GM12892 (cell line): ENCODE measurements at regions not wholly inside any gene's neighbourhood (a gene's known extent, or its start where the extent isn't known, plus 50 kb on each side); places are given as distances from the start of the nearest gene placed in this dataset.
"Not testable (repeated sequence)": the region's sequence is repeated elsewhere in the genome, so short reads cannot be mapped to it uniquely, and the experiment has no call there.

ENCODE experiments used
- DNase-seq: peaks from one replicate; pipeline ENCODE4 v3.0.0; 2011; ENCODE audit not compliant: insufficient read length
- FAIRE-seq: peaks from 2 replicates; lab custom pipeline; 2011; peaks lifted over from hg19 to GRCh38; lab: Jason Lieb, UNC
- POLR2A ChIP-seq: IDR thresholded peaks from 2 replicates; pipeline ENCODE4 v1.6.1; 2011; ENCODE audit warnings: low read depth, low read length, control low read depth
- POLR2AphosphoS5 ChIP-seq: IDR thresholded peaks from 2 replicates; pipeline ENCODE4 v1.6.1; 2011; ENCODE audit warnings: low read depth, low read length, control low read depth
- TAF1 ChIP-seq: IDR thresholded peaks from 2 replicates; pipeline ENCODE4 v1.6.1; 2011; ENCODE audit warnings: low read depth, mild to moderate bottlenecking, control low read depth, low read length, borderline replicate concordance

- TF ChIP-seq POLR2AphosphoS5 (no peak), TAF1 (no peak), POLR2A (no peak)
- DNase-seq (no peak), FAIRE-seq (no peak)
These were observed 195.3 kb upstream of the HS6ST1 start for GRCh38 chr2:128513961-128514283.

- TF ChIP-seq POLR2A (no peak), TAF1 (no peak), POLR2AphosphoS5 (no peak)
- no peak for DNase-seq
- FAIRE-seq, result no peak
These were observed 195.9 kb upstream of the HS6ST1 start for GRCh38 chr2:128514555-128514955.

- TF ChIP-seq POLR2A (no peak), POLR2AphosphoS5 (no peak), TAF1 (no peak)
- DNase-seq (no peak), FAIRE-seq (no peak)
These were observed 198.3 kb upstream of the HS6ST1 start for GRCh38 chr2:128516938-128517337.

- not testable (repeated sequence) for DNase-seq, FAIRE-seq
These were observed 200.4 kb upstream of the HS6ST1 start for GRCh38 chr2:128519028-128519427.

- TF ChIP-seq POLR2A, result no peak
- no peak for TF ChIP-seq POLR2AphosphoS5
- no peak for TF ChIP-seq TAF1
- DNase-seq (no peak), FAIRE-seq (no peak)
These were observed 201.0 kb upstream of the HS6ST1 start for GRCh38 chr2:128519517-128520215.

- DNase-seq (no peak), FAIRE-seq (no peak)
- no peak for TF ChIP-seq POLR2A
- TF ChIP-seq TAF1, result no peak
- no peak for TF ChIP-seq POLR2AphosphoS5
These were observed 201.7 kb upstream of the HS6ST1 start for GRCh38 chr2:128520340-128520739.

GRCh38 chr2:128520791-128521190 lies 202.1 kb upstream of the HS6ST1 start:
- TF ChIP-seq POLR2AphosphoS5, result no peak
- TF ChIP-seq TAF1, result no peak
- no peak for TF ChIP-seq POLR2A
- peak; percentile 71 for DNase-seq
- peak; percentile 70 for FAIRE-seq

GRCh38 chr2:128521482-128521881 lies 202.8 kb upstream of the HS6ST1 start:
- no peak for DNase-seq
- no peak for TF ChIP-seq TAF1
- no peak for TF ChIP-seq POLR2A
- no peak for TF ChIP-seq POLR2AphosphoS5
- FAIRE-seq, result no peak

- DNase-seq, result no peak
- TF ChIP-seq TAF1 (no peak), POLR2AphosphoS5 (no peak), POLR2A (no peak)
- FAIRE-seq, result no peak
These were observed 204.2 kb upstream of the HS6ST1 start for GRCh38 chr2:128522829-128523228.

- DNase-seq (no peak), FAIRE-seq (no peak)
- no peak for TF ChIP-seq TAF1
These were observed 204.8 kb upstream of the HS6ST1 start for GRCh38 chr2:128523457-128523856.

GRCh38 chr2:128524183-128524582 lies 205.5 kb upstream of the HS6ST1 start:
- no peak for FAIRE-seq
- no peak for TF ChIP-seq POLR2A
- no peak for TF ChIP-seq TAF1
- no peak for TF ChIP-seq POLR2AphosphoS5
- DNase-seq, result no peak

GRCh38 chr2:128525653-128526052 lies 207.0 kb upstream of the HS6ST1 start:
- FAIRE-seq (no peak), DNase-seq (no peak)
- TF ChIP-seq TAF1 (no peak), POLR2A (no peak), POLR2AphosphoS5 (no peak)

- no peak for DNase-seq
- FAIRE-seq, result no peak
- TF ChIP-seq POLR2AphosphoS5 (no peak), POLR2A (no peak), TAF1 (no peak)
These were observed 207.8 kb upstream of the HS6ST1 start for GRCh38 chr2:128526455-128526976.
